GM18499 (cell line): ENCODE measurements at regions not wholly inside any gene's neighbourhood (a gene's known extent, or its start where the extent isn't known, plus 50 kb on each side); places are given as distances from the start of the nearest gene placed in this dataset.

Experiments
- ATAC-seq: cut with Tn5 transposase; IDR thresholded peaks from one replicate; pipeline ENCODE4 v1.9.1; 2021; ENCODE audit warnings: moderate number of reproducible peaks; ENCODE audit not compliant: insufficient read depth, unreplicated experiment

DNA sequence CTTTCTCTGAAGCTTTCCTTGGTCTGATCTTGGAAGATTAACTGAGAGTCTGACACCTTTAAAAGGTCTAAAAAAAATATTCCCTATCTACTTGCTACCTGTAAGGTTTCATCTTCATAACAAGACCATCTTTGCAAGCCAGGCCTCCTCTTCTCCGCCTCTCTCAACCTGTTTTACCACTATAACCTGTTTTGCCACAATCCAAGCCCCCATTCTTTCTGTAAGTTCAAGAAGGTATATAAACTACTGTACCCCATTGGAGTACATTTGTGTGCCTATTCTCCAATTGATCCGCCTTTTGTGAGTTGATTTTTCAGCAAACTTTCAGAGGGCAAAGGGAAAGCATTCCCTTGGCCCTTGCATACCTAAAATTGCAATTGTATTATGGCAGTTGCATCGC is 319.3 kb upstream of the NECTIN3 start:
- ATAC-seq: no peak

DNA sequence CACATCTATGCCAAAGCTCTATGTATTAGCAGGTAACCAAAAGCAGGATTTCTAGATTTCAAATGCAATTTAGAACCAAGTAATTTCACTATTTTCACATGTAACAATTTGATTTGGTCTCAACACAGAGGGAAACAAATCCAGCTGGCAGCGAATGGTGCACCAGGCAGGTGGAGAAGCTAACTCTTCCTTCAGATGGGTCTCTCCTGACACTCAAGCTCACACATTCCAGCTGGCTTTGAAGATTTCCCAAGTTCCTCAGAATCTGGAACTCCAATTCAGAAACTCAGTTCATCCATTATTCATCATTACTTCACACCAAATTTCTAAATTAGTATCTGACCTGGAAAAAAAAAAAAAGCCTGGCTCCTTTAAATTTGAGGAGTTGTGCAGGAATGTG is 318.1 kb upstream of the NECTIN3 start:
- ATAC-seq: no peak

DNA sequence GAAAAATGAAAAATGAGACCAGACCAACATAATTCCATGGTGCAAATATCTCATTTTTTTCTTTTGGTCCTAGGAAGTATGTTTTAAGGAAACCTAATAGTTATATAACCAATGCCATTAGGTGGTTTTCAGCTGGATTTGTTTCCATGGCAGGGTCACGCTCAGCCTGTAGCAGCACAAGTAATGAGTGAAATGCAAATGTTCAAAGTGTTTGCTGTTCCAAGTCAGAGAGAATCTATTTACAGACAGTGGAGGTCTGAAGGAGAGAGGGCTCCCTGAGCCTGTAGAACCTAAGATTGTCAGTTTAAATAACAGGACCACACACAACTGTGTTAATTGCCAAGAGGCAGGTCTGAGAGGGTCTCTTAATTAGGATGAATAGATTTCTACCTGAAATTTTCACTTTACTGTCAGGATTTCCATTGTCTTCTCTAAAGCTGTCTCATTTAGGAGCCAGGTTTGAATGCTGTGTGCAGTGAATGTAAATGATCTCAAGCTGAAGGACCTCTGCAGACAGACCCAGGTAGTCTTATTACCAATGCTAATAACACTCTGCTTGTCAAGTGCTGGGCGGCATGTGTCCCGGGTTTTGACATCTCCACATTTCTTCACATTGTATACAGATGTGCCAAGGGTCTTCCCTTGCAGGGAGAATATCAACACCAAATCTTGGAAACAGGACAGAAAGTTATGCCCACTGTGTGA is 317.3 kb upstream of the NECTIN3 start:
- ATAC-seq: no peak

DNA sequence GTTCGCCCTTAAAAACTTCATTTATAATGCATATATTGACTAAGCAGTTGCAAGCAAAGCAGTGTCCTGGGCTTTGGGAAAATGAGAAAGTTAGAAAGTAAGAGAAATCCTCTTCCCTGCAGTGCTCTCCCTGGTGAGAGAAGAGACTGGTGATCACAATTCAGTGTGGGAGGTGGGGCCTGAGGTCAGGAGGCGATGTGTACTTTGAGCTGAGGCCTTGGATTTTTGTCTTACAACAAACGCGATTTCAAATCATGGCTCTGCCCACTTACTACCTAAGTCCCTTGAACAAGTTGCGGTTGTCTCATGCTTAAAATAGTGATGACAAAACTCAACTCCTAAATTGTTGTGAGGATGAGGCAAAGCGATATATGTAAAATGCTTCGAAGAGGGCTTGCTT is 316.3 kb upstream of the NECTIN3 start:
- ATAC-seq: no peak

DNA sequence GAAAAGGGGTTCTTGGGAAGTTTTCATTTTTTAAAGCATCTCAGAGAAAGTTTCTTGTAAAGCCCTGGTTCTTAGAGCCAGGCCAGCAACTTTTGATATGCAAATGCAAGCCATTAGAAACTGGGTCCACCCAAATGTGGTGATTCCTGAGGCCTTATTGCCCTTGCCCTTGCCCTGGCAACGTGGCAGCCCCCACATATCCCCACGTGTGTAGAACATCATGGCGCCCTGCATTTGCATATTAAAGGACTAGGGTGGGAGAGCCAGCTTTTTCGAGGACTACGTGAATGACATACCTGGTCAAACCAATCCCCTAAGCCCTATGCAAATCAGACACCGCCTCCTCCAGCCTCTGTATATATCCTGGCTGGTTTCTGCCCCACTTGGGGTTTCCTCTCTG is 314.9 kb upstream of the NECTIN3 start:
- ATAC-seq: no peak

DNA sequence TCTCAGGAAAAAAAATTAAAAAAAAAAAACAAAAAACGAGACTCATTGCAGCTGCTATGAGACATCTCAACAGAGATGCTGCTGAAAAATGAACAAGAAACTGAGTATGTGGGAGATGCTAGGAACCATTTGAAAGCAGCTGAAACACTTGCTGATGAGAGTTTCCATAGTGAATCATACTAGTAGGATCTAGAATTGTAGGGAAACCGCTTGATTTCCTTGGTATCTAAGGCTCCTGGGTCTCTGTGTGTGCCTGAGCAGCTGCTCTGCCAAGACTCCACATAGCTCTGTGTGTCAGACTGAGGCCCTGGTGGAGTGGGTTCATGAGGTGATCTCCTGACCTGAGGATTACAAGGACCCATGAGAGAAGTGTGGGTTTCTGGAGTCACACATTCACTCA is 313.4 kb upstream of the NECTIN3 start:
- no peak for ATAC-seq

DNA sequence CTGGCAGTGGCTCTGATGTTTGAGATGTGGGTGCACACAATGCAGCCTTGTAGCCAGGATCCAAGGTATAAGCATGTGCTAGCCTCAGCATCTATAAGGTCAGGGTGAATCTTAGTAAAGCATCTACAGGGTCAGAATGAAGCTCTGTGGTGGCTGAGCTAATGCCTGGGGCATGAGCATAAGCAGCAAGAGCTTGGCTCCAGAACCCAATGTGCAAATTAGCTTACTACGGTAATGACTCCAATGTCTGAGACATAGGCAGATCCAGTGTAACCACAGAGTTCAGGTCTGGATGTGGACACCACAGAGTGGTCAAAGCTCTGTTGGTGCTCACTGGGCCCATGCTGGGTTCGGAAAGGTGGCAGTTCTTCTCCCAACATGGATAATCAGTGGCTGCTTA is 304.5 kb upstream of the NECTIN3 start:
- ATAC-seq: no peak

DNA sequence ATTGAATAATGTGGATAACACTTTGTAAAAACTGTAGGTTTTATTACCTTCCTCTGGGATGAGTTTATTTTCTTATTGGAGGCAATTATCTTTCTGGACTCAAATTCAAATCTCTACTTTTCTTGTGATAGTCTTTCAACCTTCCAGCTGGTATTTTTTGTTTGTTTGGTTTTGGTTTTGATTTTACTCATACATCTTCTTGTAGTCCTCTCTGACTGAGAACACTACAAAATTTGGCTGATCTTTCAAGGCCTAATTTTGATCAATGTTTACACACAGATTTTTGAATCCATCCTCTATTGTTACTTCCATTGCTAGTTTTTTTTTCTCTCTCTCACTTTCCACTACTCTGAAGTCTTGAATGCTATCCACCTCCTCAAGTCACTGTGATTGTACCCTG is 303.8 kb upstream of the NECTIN3 start:
- ATAC-seq: peak; percentile 89

DNA sequence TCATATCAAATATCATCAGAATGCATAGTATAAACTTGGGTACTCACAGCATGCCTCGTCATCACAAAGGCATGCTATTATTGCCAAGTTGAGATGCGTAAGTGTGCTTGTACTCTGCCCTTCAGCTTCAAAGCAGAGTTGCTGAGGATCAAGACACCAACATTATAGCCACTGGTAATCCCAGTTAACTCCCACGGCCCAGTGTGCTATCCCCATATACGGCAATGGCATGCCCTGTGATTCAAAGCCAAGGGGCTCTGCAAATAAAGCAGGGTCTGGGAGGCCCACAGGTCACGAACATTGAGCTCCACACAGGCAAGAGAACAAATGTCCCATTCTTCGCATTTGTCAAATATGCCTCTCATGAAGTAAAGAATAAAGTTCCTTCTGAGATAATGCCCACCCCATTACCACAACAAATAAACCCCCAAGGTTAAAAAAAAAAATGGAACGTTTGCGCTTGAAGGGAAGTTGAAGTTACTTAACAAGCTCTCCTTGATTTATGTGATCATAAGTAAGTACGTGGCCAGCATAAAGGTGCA is 298.1 kb upstream of the NECTIN3 start:
- no peak for ATAC-seq

DNA sequence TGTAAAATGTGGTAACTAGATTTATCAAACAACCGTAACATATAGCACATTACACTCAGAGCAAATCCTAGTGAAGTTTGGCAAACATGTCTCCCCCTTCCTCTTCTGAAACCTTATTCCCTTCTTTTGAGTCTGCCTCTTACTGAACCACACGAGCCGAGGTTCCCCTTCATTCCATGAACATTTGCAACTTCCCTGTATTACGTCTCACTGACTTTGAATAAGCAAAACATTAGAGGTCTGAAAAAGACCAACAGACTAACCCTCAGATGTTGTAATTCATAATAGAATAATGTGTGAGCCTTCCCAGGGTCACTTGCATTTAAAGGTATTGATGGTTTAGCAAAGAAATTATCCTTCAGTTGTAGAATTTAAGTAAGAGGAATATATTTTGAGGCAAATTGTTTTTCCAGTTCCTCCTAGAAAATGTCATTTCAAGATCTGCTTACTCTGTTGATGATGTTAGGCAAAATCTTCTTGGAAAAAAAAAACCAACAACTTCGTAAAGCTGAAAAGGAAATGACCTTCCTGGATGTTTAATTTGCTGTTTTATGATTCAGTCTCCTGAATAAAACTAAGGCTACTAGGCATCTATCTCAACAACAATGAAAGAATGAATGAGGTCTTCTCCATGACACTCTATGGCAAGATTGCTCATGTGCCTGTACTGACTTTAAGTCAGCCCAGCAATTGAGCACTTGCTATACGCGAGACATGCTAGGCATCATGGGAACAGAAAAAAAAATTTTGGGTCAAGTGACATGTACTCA is 296.9 kb upstream of the NECTIN3 start:
- no peak for ATAC-seq

DNA sequence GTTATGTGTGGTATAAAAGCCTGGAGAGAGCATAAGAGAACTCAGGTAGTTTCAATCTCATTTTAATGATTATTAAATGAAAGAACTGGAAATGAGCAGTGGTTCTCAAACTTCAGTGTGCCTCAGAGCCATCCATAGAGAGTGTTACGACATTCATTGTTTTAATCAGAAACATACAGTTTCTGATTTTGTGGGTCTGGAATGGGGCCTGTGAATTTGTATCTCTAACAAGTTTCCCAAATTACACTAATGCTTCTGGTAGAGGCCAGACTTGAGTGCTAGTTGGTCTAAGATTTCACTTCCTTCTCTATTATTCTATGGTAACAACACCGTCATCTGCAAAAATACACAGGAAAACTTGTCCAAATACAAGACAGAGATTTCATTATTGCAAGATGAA is 292.0 kb upstream of the NECTIN3 start:
- ATAC-seq: no peak

DNA sequence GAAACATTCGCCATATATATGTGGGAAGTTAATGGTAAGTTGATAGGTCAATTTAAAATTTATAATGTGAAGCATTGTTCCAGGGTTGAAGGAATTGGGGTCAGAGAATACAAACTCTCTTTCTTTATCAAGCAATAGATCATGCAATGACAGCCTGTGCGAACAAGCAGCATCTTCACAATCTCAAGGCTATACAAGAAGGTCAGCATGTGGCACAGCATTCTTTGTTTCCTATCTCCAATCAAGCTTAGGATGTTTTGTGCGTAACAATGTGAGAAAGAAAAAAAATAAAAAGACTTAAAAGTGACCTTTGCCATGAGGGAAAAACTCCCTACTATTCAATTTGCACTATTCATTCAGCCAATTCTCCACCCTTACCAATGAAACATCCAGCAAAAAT is 288.1 kb upstream of the NECTIN3 start:
- no peak for ATAC-seq

DNA sequence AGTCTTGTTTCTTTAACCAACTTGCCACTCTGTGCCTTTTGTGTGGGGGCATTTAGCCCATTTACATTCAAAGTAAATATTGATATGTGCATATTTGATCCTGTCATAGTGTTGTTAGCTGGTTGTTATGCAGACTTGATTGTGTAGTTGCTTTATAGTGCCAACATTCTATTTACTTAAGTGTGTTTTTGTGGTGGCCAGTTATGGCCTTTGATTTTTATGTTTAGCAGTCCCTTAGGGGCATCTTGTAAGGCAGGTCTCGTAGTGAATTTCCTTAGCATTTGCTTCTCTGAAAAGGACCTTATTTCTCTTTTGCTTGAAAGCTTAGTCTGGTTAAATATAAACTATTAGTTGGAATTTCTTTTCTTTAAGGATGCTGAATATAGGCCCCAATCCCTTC is 282.8 kb upstream of the NECTIN3 start:
- ATAC-seq: no peak

DNA sequence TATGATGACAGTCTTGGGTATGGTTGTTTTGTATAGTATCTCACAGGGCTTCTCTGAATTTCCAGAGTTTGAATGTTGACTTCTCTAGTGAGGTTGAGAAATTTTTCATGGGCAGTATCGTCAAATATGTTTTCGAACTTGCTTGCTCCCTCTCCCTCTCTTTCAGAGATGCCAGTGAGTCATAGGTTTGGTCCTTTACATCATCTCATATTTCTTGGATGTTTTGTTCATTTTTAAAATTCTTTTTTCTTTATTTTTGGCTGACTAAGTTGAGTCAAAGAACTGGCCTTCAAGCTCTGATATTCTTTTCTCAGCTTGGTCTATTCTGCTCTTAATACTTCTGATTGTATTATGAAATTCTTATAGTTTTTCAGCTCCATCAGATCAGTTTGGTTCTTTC is 282.3 kb upstream of the NECTIN3 start:
- no peak for ATAC-seq

DNA sequence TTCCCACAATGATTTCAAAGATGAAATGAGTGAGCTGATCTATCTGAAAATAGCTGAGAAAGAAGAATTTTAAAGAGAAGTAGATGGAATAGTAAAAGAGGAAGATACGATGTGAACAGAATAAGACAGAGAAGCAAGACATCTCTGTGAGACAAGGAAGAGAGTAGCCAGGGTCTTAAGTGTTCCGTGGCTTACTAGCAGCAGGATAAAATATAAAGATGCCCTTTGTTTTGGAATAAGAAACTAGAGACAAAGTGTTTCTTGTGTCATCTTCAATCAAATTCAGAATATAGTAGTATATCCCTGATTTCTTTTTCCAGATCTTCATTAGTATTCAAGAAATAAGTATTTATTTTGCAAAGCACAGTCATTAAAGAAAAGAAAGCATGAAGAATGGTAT is 281.0 kb upstream of the NECTIN3 start:
- ATAC-seq: no peak

DNA sequence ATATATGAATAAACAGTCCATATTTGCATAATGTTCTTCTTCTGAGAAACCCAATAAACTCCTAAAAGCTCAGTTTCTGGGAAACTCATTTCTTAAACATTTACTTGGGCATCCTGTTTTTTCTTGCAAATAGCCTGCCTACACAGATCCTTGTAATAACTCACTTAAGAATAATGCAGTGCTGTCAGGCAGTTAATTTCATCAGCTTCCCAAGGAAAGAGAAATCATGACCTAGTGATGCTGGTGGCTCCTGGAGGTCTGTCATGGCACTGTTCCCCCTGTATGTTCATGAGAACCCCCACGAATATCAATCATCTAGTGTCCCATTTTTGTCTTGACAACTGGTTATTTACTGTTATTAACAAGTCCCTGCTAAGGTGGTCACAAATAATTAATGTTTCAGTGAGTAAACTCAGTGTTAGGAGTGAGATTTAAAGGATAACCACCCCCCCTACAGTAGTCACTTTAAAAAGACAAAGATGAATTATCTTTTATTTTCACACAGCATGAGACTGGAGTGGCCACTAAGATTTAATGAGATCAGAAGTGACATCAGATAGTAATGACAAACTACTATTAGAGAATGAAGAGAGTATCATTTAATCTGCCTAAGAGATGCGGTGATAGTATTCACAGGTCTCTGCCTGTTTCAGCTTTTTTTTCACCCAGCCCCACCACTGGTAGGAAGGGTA is 279.5 kb upstream of the NECTIN3 start:
- no peak for ATAC-seq

DNA sequence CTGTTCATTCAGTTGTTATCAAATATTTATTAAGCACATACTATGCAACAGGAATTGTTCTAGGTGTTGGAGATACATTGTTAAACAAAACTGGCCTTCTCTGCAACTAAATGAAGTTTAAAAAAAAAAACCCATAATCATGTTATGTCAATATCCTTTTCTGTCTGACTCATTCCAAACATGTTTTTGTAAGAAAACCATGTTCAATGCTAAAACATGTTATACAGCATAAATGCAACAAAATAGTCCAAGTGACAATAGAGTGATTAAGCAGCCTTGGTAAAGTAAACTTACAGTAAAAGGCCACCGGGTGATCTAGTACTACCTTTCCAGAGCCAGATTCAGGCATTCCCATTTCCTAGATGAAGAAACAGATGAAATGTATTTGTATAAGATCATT is 278.0 kb upstream of the NECTIN3 start:
- no peak for ATAC-seq

DNA sequence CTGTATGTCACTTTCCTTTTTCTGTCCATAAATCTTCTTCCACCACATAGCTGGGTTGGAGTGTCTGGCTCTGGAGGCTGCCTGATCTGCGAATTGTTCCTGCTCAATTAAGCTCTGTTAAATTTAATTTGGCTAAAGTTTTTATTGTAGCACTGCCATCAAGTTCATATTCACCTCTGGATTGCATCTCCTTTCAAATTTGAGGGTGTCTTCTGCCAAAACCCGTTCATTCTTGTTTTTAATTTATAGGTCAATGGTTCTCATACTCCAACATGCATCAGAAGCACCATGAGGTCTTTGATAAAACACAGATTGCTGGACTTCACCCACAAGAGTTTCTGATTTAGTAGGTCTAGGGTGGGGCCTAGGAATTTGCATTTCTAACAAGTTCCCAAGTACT is 276.5 kb upstream of the NECTIN3 start:
- ATAC-seq: no peak

DNA sequence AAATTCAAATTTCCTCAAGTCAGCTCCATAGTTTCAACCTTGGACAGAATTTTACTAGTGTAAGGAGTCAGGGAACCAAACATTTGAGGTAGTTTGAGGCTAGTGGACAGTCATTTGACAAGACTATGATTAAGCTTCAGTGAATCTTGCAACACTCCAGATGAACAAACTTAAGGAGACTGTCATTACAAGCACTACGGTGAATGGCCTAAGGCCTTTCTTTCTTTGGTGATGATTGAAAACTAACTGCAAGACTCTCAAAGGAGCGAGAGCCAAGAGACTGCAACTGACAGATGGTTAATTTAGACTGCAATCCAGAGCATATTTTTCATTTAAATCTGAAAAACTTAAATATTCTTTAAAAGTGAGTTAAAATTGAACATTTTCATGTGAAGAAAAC is 272.3 kb upstream of the NECTIN3 start:
- no peak for ATAC-seq

DNA sequence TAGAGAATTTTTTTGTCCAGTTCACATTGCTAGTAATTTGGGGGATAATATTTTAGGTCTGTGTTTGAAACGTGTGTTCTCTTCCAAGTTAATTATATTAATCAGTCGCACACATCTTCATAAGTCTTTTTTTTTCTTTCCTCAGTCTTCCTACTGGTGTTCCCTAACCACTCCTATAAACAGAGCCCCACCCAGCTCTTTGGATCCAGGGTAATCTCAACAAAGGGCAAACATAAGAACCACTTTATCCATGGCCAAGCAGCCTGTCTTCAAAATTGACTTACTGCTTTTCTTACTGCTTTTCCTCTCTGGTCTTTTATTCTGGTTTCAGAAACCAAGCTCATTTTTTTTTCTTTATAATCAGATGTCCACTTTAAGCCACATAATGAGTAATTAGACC is 266.8 kb upstream of the NECTIN3 start:
- no peak for ATAC-seq

DNA sequence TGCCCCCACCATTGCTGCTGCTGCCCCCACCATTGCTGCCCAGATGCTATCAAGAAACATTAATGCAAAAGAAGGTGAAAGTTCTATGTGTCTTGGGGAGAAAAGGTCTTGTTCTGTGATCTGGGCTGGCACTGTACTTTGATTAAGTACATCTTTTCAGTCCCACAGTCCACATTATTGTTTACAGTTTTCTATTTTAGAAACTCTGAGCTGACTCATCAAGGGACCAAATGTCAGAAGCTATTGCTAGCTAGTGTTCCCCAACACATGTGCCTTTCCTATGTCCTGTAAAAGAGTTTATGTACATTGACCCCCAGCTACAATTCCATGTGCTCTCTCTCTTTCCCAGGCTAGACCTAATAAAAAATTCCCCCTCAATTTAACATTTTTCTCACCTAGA is 264.7 kb upstream of the NECTIN3 start:
- ATAC-seq: no peak
